RWPE2 (cell line): ENCODE measurements at regions not wholly inside any gene's neighbourhood (a gene's known extent, or its start where the extent isn't known, plus 50 kb on each side); places are given as distances from the start of the nearest gene placed in this dataset.

Experiments
- ATAC-seq: fragments of 200-7000 bp; cut with Tn5 transposase; 3 replicates; pipeline ENCODE4 v1.9.1; 2021; ENCODE audit warnings: low read depth
- DNase-seq: peaks from one replicate; pipeline ENCODE4 v3.0.0-alpha.2; 2020; ENCODE audit warnings: low spot score
- H3K27ac ChIP-seq: fragments of 450-650 bp; 2 replicates; pipeline ENCODE4 v1.5.1; 2017; ENCODE audit warnings: mild to moderate bottlenecking; ENCODE audit not compliant: poor library complexity, severe bottlenecking
- H3K27me3 ChIP-seq: fragments of 250-450 bp; sonication (Bioruptor Pico); 2 replicates; pipeline ENCODE4 v1.5.1; 2021; ENCODE audit warnings: mild to moderate bottlenecking, moderate library complexity; ENCODE audit not compliant: insufficient read depth, poor library complexity, severe bottlenecking
- H3K36me3 ChIP-seq: fragments of 250-450 bp; sonication (Bioruptor Pico); 2 replicates; pipeline ENCODE4 v1.5.1; 2020; ENCODE audit warnings: low read depth, mild to moderate bottlenecking, moderate library complexity
- H3K4me1 ChIP-seq: fragments of 250-450 bp; sonication (Bioruptor Pico); 2 replicates; pipeline ENCODE4 v1.5.1; 2021; ENCODE audit warnings: mild to moderate bottlenecking, moderate library complexity; ENCODE audit not compliant: insufficient read depth, poor library complexity, severe bottlenecking
- H3K4me3 ChIP-seq: fragments of 250-450 bp; sonication (Bioruptor Pico); 2 replicates; pipeline ENCODE4 v1.5.1; 2021; ENCODE audit warnings: mild to moderate bottlenecking, moderate library complexity; ENCODE audit not compliant: severe bottlenecking
- H3K9me3 ChIP-seq: fragments of 250-450 bp; sonication (Bioruptor Pico); 2 replicates; pipeline ENCODE4 v1.5.1; 2021; ENCODE audit warnings: mild to moderate bottlenecking, moderate library complexity; ENCODE audit not compliant: severe bottlenecking
- CTCF ChIP-seq: fragments of 450-650 bp; IDR thresholded peaks from one replicate; pipeline ENCODE4 v1.5.1; 2017; ENCODE audit warnings: mild to moderate bottlenecking, moderate library complexity; ENCODE audit not compliant: poor library complexity, severe bottlenecking

GRCh38 chr5:125600559-125600958, 822.6 kb upstream of the GRAMD2B start:
- Histone ChIP-seq H3K36me3 (no peaks in the 10 kb centered on the region), H3K4me3 (no peak overlapping the region), H3K27ac (no peak overlapping the region), H3K9me3 (no peaks in the 10 kb centered on the region), H3K4me1 (no peaks in the 10 kb centered on the region), H3K27me3 (no peaks in the 10 kb centered on the region)
- DNase-seq (no peak), ATAC-seq (no peak)
- no peak for TF ChIP-seq CTCF

- no peaks in the 10 kb centered on the region for H3K4me1 ChIP-seq
- H3K27me3 ChIP-seq: no peaks in the 10 kb centered on the region
- H3K9me3 ChIP-seq: no peaks in the 10 kb centered on the region
- no peak overlapping the region for H3K27ac ChIP-seq
- no peak for TF ChIP-seq CTCF
- no peak; the same call in 2 of the 3 replicates for ATAC-seq
- no peaks in the 10 kb centered on the region for H3K36me3 ChIP-seq
- DNase-seq: no peak
- no peak overlapping the region for H3K4me3 ChIP-seq
These were observed 821.0 kb upstream of the GRAMD2B start for GRCh38 chr5:125602184-125602583.

- ATAC-seq (peak; percentile 51; the same call in 1 of the 3 replicates), DNase-seq (no peak)
- H3K27ac ChIP-seq: no peak overlapping the region
- H3K9me3 ChIP-seq: no peaks in the 10 kb centered on the region
- H3K4me1 ChIP-seq: no peaks in the 10 kb centered on the region
- no peak overlapping the region for H3K4me3 ChIP-seq
- TF ChIP-seq CTCF: no peak
- H3K27me3 ChIP-seq: no peaks in the 10 kb centered on the region
- H3K36me3 ChIP-seq: no peaks in the 10 kb centered on the region
These were observed 819.9 kb upstream of the GRAMD2B start for GRCh38 chr5:125603321-125603720.

- ATAC-seq: peak; percentile 44; the same call in 1 of the 3 replicates
- no peaks in the 10 kb centered on the region for H3K27me3 ChIP-seq
- no peaks in the 10 kb centered on the region for H3K4me1 ChIP-seq
- no peak for DNase-seq
- H3K4me3 ChIP-seq: no peak overlapping the region
- H3K36me3 ChIP-seq: no peaks in the 10 kb centered on the region
- TF ChIP-seq CTCF: no peak
- H3K9me3 ChIP-seq: no peaks in the 10 kb centered on the region
- no peak overlapping the region for H3K27ac ChIP-seq
These were observed 819.1 kb upstream of the GRAMD2B start for GRCh38 chr5:125604104-125604503.

GRCh38 chr5:125607018-125607417, 816.2 kb upstream of the GRAMD2B start:
- no peaks in the 10 kb centered on the region for H3K36me3 ChIP-seq
- no peaks in the 10 kb centered on the region for H3K4me1 ChIP-seq
- no peak overlapping the region for H3K4me3 ChIP-seq
- no peak for ATAC-seq
- H3K9me3 ChIP-seq: no peaks in the 10 kb centered on the region
- DNase-seq: no peak
- no peak for TF ChIP-seq CTCF
- H3K27ac ChIP-seq: no peak overlapping the region
- H3K27me3 ChIP-seq: no peaks in the 10 kb centered on the region
